AML-193 (cell line): ENCODE measurements at regions not wholly inside any gene's neighbourhood (a gene's known extent, or its start where the extent isn't known, plus 50 kb on each side); places are given as distances from the start of the nearest gene placed in this dataset.

ENCODE experiments used
- DNase-seq, 2 experiments: peaks; one replicate each; lab custom pipeline; 2025; lab: John Stamatoyannopoulos, UW

GRCh38 chr18:60554967-60555366, 182.4 kb upstream of the MC4R start:
- no peak for DNase-seq

DNA sequence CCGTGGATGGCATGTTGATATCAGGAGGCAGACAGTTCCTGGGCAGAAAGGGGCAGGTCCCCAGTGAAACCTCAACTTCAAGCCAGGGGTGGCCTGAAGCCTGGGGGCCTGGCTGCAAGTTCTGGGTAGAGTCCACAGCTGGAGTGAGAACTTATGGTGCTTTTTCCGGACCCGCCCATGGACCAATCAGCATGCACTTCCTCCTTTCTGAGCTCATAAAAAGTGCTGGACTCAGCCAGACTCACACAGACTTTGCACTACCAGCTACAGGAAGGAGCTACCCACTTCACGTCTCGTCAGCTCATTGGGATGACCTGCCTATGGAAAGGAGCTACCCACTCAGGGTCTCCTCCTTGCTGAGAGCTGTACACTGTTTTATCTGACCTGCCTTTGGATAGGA, 183.1 kb upstream of the MC4R start:
- DNase-seq = no peak

GRCh38 chr18:60556326-60556725, 183.8 kb upstream of the MC4R start:
- no peak for DNase-seq

DNA sequence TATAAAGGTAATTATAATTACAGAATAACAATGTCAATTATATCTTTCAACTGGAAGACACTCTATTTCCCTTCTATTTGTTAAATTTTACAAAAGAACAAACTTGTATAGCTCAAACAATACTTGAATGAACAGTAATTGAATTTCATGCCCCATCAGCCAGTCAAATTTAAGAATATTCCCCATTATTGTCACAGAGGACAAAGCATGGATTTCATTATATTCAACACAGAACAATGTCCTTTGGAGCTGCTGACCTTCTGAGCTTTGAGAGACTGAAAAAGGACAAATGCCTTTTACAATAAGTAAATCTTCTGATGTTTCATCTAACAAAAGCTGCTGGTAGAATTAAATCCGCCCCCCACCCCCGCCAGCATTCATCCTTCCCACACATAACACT, 187.5 kb upstream of the MC4R start:
- DNase-seq = no peak

DNA sequence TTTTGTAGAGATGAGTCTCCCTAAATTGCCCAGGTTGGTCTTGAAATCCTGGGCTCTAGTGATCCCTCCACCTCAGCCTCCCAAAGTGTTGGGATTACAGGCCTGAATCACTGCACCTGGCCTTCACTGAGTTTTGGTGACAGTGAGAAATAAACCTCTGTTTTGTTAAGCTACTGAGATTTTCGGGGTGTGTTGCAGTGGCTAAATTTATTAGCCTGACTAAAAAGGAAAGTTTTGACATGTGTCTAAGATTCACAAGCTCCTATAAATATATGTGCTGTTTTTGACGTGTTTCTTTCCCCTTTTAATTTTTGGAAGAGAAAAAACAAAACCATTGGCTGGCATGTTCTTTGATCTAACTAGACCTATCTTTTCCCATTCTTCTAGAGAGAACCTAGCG, 190.5 kb upstream of the MC4R start:
- DNase-seq = no peak

- peak; percentile 54 to 56 for DNase-seq
These were observed 195.6 kb upstream of the MC4R start for GRCh38 chr18:60568220-60568619.

DNA sequence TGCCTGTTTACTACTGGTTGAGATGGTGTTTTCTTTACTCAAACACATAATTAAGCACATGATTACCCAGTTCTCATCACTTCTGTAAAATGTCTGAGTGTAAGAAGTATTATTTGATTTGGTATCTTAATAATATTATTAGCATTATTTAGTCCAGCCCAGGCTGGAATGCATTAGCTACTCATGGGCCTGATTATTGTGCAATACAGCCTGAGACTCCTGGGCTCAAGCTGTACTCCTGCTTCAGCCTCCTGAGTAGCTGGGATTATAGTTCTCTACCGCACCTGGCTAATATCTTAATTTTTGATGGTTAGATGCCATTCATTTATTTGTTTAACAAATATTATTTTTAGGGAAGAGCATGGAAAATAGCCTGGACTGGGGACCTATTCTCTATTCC, 197.6 kb upstream of the MC4R start:
- no peak for DNase-seq

DNA sequence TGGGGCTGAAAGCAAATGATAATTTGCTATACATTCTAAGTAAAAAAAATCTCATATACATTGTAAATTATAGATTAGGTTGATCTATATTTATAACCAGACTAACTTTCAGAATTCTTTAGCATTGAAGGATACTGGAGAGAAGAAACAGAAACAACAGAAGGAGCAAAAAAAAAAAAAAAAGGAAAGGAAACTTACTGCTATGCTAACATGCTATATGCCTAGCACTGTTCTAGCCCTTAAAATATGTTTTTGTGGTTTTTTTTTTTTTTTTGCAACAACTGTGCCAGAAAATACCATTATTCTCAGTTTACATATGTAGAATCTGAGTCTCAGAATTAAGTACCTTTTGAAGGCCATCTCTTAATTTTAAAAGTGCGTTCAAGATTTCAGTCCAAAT, 204.9 kb upstream of the MC4R start:
- no peak for DNase-seq

DNA sequence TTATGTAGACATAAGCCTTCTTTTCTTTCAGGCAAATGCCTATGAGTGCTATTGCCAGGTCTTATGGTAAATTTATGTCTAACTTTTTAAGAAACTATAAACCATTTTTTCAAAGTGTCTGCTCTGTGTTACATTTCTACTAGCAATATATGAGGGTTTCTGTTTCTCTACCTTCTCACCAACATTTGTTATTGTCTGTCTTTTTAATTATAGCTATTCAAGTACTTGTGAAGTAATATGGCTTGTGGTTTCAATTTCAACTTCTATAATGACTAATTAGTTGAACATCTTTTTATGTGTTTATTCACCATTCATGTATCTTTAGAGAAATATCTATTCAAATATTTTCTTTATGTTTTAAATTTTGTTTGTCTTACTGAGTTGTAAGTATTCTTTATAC, 213.1 kb upstream of the MC4R start:
- DNase-seq = no peak

GRCh38 chr18:60593249-60593648, 220.7 kb upstream of the MC4R start:
- no peak for DNase-seq

DNA sequence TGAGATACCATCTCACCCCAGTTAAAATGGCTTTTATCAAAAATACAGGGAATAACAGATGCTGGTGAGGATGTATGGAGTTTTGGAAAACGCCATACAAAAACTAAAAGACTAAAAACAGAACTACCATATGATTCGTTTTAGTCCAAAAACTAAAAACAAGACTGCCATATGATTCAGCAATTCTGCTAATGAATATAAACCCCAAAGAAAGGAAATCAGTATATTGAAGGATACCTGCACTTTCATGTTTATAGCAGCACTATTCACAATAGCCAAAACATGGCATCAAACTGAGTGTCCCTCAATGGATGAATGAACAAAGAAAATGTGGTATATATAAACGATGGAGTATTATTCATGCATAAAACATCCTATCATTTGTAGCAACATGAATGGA, 224.4 kb upstream of the MC4R start:
- no peak for DNase-seq

DNA sequence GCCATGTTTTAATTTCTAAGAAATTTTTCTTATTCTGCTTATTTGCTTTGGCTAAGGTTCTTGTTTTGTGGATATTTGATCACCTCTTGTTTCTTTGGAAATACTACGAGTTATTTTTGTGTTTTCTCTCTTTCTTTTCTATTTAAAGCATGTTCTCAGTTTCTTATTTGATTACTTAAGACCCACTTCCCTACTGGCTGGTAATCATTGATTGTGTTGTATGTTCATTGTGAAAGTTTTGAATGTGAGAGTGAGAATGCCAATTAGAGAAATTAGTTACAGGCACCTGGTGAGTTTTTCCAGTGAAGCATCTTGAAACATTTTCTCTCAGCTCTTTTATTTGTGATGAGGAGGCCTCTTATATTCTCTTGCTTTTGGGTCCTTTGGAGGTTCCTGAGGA, 226.7 kb upstream of the MC4R start:
- no peak for DNase-seq

GRCh38 chr18:60599995-60600394, 227.4 kb upstream of the MC4R start:
- DNase-seq = no peak

DNA sequence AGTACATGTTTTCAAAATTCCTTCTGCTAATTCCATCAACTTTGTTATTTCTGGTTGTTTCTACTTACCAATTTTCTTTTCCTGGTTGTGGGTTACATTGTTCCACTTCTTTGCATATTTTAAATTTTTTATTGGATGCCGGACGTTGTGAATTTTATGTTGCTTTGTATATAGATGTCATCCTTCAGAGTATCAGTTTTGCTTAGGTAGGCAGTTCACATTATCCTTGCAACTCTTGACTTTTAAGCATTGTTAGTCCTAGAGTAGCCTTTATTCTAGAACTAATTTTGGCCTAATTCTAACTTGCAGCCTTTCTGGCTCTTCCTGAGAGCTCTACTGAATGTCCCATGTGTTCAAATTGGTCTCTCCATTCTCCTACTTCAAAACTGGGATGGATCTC, 228.7 kb upstream of the MC4R start:
- DNase-seq = no peak

GRCh38 chr18:60623331-60623730, 250.8 kb upstream of the MC4R start:
- DNase-seq = no peak

DNA sequence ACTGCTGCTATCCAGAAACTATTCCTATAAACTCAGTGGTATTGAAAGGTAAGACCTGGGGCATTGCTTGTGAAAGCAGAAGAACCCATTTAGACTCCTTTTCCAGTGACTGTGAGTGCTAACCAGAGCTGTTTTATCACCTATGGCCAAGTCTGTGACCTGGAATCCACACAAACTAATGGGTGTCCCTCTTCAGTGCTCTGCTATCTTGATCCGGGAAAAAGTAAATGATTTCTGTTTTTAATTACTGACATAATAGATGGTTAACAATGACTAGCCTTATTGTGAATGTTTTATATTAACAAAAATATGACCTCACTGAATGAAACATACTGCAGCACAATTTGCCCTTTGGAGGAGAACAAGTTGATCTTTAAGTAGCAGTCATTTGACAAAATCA, 251.6 kb upstream of the MC4R start:
- DNase-seq = no peak

DNA sequence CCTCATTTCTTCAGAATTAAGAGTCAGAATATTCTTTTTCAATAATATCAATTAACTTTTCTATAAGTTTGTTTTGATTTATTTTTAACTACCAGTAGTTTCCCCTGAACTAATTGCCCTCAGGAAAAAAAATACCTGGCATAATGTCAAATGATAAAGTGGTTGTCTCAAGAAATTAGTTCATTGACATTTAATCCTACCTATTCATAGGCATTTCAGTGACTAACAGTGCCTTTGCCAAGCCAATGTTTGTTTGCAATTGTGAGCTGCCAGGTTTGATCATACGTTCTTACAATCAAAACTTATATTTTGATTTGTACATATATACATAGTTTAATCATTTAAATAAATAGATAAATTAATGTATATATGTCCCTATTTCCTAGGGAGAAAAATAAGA, 267.3 kb upstream of the MC4R start:
- DNase-seq = no peak

GRCh38 chr18:60643009-60643408, 270.4 kb upstream of the MC4R start:
- no peak for DNase-seq

- DNase-seq = no peak
These were observed 274.1 kb upstream of the MC4R start for GRCh38 chr18:60646725-60647124.

- DNase-seq = no peak
These were observed 276.5 kb upstream of the MC4R start for GRCh38 chr18:60649107-60649506.

DNA sequence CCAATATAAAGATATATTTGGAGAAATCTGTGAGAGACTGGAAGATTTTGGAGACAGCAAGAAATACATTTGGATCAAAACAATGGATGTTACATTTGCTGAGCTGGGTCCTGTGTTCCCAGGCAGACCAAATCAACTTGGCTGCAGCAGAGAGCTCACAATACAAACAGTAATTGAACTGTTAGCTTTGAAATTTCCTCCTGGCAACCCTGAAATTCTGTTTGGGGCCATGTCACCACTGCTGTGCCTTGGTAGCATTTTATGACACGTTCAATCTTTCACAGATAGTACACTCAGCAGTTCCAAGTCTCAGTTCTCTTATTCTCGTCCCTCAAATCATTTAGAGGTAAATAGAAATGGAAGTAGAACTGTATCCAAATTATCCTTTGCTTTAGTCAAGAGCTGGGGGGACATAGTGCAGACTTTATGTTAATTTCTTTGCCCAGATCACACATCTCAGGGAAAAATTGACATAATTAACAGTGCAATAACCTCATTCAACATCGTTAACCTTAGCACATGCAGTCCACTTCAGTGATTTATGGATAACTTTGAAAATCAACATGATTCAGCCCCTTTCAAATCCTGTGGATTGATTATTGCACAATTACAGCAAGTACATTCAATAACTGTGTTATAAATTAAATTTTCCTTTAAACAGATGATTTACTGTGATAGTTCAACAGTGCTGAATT, 277.4 kb upstream of the MC4R start:
- no peak for DNase-seq

DNA sequence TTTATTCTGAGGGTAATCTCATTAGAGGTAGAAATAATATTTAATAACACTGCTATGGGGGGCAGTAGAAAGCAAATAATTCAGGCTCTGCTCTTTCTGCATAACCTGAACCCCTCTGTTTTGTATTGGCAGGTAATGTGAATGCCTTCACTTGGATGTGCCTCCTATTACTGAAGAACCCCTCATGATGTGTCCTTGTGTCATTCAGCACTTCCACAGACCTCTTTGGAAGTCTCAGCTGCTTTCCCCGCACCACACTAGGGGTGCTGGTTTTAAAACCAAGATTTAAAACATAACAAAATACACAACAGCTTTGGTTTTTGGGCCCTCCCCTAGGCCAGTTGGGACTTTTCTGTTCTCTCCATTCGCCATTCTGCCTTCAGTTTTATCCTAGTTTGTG, 281.7 kb upstream of the MC4R start:
- no peak for DNase-seq

DNA sequence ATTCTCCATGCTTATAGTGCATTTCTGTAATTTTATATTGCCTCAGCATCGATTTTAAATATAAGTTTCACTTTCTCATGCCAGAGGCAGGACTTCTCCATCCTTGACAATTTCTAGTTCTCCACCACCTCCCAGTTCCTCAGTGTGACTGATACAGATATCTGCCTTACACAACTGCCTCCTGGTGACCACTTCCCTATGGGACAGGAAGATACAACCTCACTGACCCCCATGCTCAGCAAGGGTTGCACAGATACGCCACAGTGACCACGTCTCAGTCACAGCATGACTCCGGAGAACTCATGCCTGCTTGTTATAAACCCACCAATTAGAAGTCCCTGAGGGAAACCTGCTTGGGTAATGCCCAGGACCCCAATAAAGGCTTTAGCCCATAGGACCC, 284.0 kb upstream of the MC4R start:
- DNase-seq = peak; percentile 70 to 74

DNA sequence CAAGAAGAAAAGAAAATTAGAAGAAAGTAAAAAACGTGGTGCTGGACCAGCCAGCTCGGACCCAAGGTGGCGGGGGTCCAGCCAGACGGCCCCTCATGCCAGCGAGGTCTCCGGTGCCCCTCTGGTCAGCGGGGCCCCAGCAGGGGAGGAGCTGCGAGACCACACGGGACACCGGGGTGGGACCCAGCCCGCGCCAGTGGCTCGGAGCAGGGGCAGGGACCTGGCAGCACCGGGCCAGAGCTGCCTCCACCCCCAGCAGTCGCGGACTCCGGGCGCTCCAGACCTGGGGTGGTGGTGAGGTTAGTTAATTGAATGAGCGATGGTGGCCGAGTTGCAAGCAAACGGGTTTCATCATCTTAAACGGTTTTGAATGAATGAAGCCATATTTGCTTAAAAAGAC, 289.9 kb upstream of the MC4R start:
- no peak for DNase-seq
